Naive thymus-derived CD4-positive, alpha-beta T cell (primary cell): ENCODE measurements at regions not wholly inside any gene's neighbourhood (a gene's known extent, or its start where the extent isn't known, plus 50 kb on each side); places are given as distances from the start of the nearest gene placed in this dataset.

Experiments used
- ATAC-seq: fragments of 150-1000 bp; cut with Tn5 transposase; 2 replicates; pipeline ENCODE4 v1.10.0; 2021; ENCODE audit warnings: mild to moderate bottlenecking, moderate library complexity
- CTCF ChIA-PET: fragments of 350-600 bp; sonication (Branson Sonifier 250); formaldehyde crosslinking; loops from one replicate; lab custom pipeline; 2021; ENCODE audit warnings: antibody characterized with exemption; lab: Charles Lee
- POLR2A ChIA-PET: fragments of 350-600 bp; sonication (Branson Sonifier 250); formaldehyde crosslinking; loops from one replicate; lab custom pipeline; 2021; ENCODE audit warnings: antibody characterized with exemption, inconsistent platforms; lab: Charles Lee
- DNase-seq, 9 donors: peaks; one replicate each; pipeline versions ENCODE4 v3.0.0 to v3.0.0-alpha.2; 2020 to 2022; ENCODE audit warnings: mixed read lengths in 1 of 9
- H3K27ac ChIP-seq: one replicate; pipeline ENCODE4 v1.7.0; 2013; ENCODE audit warnings: mild to moderate bottlenecking, low read depth, low read length, moderate library complexity
- H3K27me3 ChIP-seq, 2 donors: one replicate each; pipeline ENCODE4 v1.7.0; 2013; ENCODE audit warnings: low read length in 2 of 2, mild to moderate bottlenecking in 2 of 2, moderate library complexity in 2 of 2; ENCODE audit not compliant: control insufficient read depth in 2 of 2, insufficient read depth in 2 of 2
- H3K36me3 ChIP-seq, 3 experiments: 1 replicate in 2 of 3; 2 replicates in 1 of 3; pipeline ENCODE4 v1.7.0; 2013; ENCODE audit warnings: low read length in 3 of 3, mild to moderate bottlenecking in 3 of 3, moderate library complexity in 1 of 3; ENCODE audit not compliant: insufficient read depth in 3 of 3, control insufficient read depth in 2 of 3
- H3K4me1 ChIP-seq, 2 donors: one replicate each; pipeline ENCODE4 v1.7.0; 2013; ENCODE audit warnings: low read length in 2 of 2, mild to moderate bottlenecking in 2 of 2, moderate library complexity in 1 of 2; ENCODE audit not compliant: control insufficient read depth in 2 of 2, insufficient read depth in 2 of 2
- H3K4me3 ChIP-seq: 2 replicates; pipeline ENCODE4 v1.7.0; 2013; ENCODE audit warnings: mild to moderate bottlenecking, low read length
- H3K9me3 ChIP-seq, 3 experiments: 1 replicate in 2 of 3; 2 replicates in 1 of 3; pipeline ENCODE4 v1.7.0; 2013; ENCODE audit warnings: low read length in 3 of 3; ENCODE audit not compliant: control insufficient read depth in 2 of 3
- H3K27ac Mint-ChIP-seq, 9 donors: one replicate each; pipeline ENCODE4 v1.8.0; 2020 to 2022; ENCODE audit warnings: mixed read lengths in 9 of 9, mild to moderate bottlenecking in 8 of 9, moderate library complexity in 5 of 9, inconsistent platforms in 2 of 9
- H3K27me3 Mint-ChIP-seq, 5 donors: one replicate each; pipeline ENCODE4 v1.8.0; 2021 to 2022; ENCODE audit warnings: mixed read lengths in 5 of 5, mild to moderate bottlenecking in 1 of 5
- H3K36me3 Mint-ChIP-seq, 5 donors: one replicate each; pipeline ENCODE4 v1.8.0; 2020 to 2022; ENCODE audit warnings: mixed read lengths in 5 of 5, mild to moderate bottlenecking in 3 of 5, inconsistent platforms in 1 of 5
- H3K4me1 Mint-ChIP-seq, 7 donors: one replicate each; pipeline ENCODE4 v1.8.0; 2020 to 2022; ENCODE audit warnings: mixed read lengths in 7 of 7, mild to moderate bottlenecking in 3 of 7, inconsistent platforms in 1 of 7
- H3K4me3 Mint-ChIP-seq, 10 donors: one replicate each; pipeline ENCODE4 v1.8.0; 2020 to 2022; ENCODE audit warnings: mild to moderate bottlenecking in 10 of 10, mixed read lengths in 10 of 10, moderate library complexity in 6 of 10, inconsistent platforms in 2 of 10
- H3K9me3 Mint-ChIP-seq, 11 donors: one replicate each; pipeline ENCODE4 v1.8.0; 2020 to 2022; ENCODE audit warnings: mixed read lengths in 11 of 11, mild to moderate bottlenecking in 4 of 11, inconsistent platforms in 1 of 11, moderate library complexity in 1 of 11
- intact Hi-C, 2 donors: fragments of 100-400 bp; cut with micrococcal nuclease; formaldehyde crosslinking; loops; one replicate each; pipeline ENCODE4 v1.15.1; 2023

GRCh38 chr3:96428097-96428496 lies 386.3 kb upstream of the EPHA6 start:
- Histone ChIP-seq H3K27ac (no peak overlapping the region), H3K9me3 (no peaks in the 10 kb centered on the region), H3K4me3 (no peak overlapping the region), H3K27me3 (no peaks in the 10 kb centered on the region), H3K4me1 (no peaks in the 10 kb centered on the region), H3K36me3 (no peaks in the 10 kb centered on the region)
- no peaks in the 10 kb centered on the region for H3K4me1 Mint-ChIP-seq
- ChIA-PET POLR2A (no interaction called here), CTCF (no interaction called here)
- no peak overlapping the region for H3K4me3 Mint-ChIP-seq
- DNase-seq = no peak
- H3K27me3 Mint-ChIP-seq = no peaks in the 10 kb centered on the region
- H3K27ac Mint-ChIP-seq = no peak overlapping the region
- intact Hi-C loops = no loop called here
- H3K9me3 Mint-ChIP-seq = peaks cover 0 to 10% (median 0%) of the 10 kb centered on the region in 11 donors
- H3K36me3 Mint-ChIP-seq = no peaks in the 10 kb centered on the region
- no peak for ATAC-seq

GRCh38 chr3:96430079-96430478 lies 384.3 kb upstream of the EPHA6 start:
- no peak overlapping the region for H3K4me3 Mint-ChIP-seq
- POLR2A ChIA-PET = no interaction called here
- DNase-seq (no peak), ATAC-seq (no peak)
- CTCF ChIA-PET = no interaction called here
- peaks cover 0 to 6% (median 2%) of the 10 kb centered on the region in 11 donors for H3K9me3 Mint-ChIP-seq
- Histone ChIP-seq H3K27me3 (no peaks in the 10 kb centered on the region), H3K36me3 (no peaks in the 10 kb centered on the region), H3K9me3 (no peaks in the 10 kb centered on the region), H3K27ac (no peak overlapping the region), H3K4me1 (no peaks in the 10 kb centered on the region), H3K4me3 (no peak overlapping the region)
- no peak overlapping the region for H3K27ac Mint-ChIP-seq
- no peaks in the 10 kb centered on the region for H3K4me1 Mint-ChIP-seq
- intact Hi-C loops = no loop called here
- no peaks in the 10 kb centered on the region for H3K36me3 Mint-ChIP-seq
- no peaks in the 10 kb centered on the region for H3K27me3 Mint-ChIP-seq

GRCh38 chr3:96434651-96435050 lies 379.7 kb upstream of the EPHA6 start:
- no peaks in the 10 kb centered on the region for H3K4me1 Mint-ChIP-seq
- ChIA-PET POLR2A (no interaction called here), CTCF (no interaction called here)
- H3K4me3 Mint-ChIP-seq = no peak overlapping the region
- Histone ChIP-seq H3K4me1 (no peaks in the 10 kb centered on the region), H3K27me3 (no peaks in the 10 kb centered on the region), H3K4me3 (no peak overlapping the region), H3K27ac (no peak overlapping the region), H3K36me3 (no peaks in the 10 kb centered on the region), H3K9me3 (no peaks in the 10 kb centered on the region)
- no peaks in the 10 kb centered on the region for H3K27me3 Mint-ChIP-seq
- ATAC-seq (no peak), DNase-seq (no peak)
- H3K27ac Mint-ChIP-seq = no peak overlapping the region
- intact Hi-C loops = no loop called here
- no peaks in the 10 kb centered on the region for H3K36me3 Mint-ChIP-seq
- peaks cover 0 to 14% (median 4%) of the 10 kb centered on the region in 11 donors for H3K9me3 Mint-ChIP-seq

GRCh38 chr3:96449346-96449745 lies 365.0 kb upstream of the EPHA6 start:
- intact Hi-C loops = no loop called here
- H3K9me3 Mint-ChIP-seq = peaks cover 0 to 10% (median 3%) of the 10 kb centered on the region in 11 donors
- CTCF ChIA-PET = no interaction called here
- no peaks in the 10 kb centered on the region for H3K4me1 Mint-ChIP-seq
- no peak overlapping the region for H3K27ac Mint-ChIP-seq
- no peak for ATAC-seq
- POLR2A ChIA-PET = no interaction called here
- no peaks in the 10 kb centered on the region for H3K9me3 ChIP-seq
- H3K27me3 ChIP-seq = no peaks in the 10 kb centered on the region
- no peaks in the 10 kb centered on the region for H3K36me3 ChIP-seq
- H3K27ac ChIP-seq = no peak overlapping the region
- no peak overlapping the region for H3K4me3 Mint-ChIP-seq
- no peak overlapping the region for H3K4me3 ChIP-seq
- H3K36me3 Mint-ChIP-seq = no peaks in the 10 kb centered on the region
- no peaks in the 10 kb centered on the region for H3K4me1 ChIP-seq
- no peaks in the 10 kb centered on the region for H3K27me3 Mint-ChIP-seq
- DNase-seq = no peak

- Mint-ChIP-seq H3K27me3 (no peaks in the 10 kb centered on the region), H3K36me3 (no peaks in the 10 kb centered on the region), H3K27ac (no peak overlapping the region), H3K9me3 (peaks cover 0 to 10% (median 3%) of the 10 kb centered on the region in 11 donors), H3K4me1 (no peaks in the 10 kb centered on the region), H3K4me3 (no peak overlapping the region)
- DNase-seq = no peak
- CTCF ChIA-PET = no interaction called here
- H3K27me3 ChIP-seq = no peaks in the 10 kb centered on the region
- POLR2A ChIA-PET = no interaction called here
- no peak for ATAC-seq
- H3K9me3 ChIP-seq = no peaks in the 10 kb centered on the region
- H3K27ac ChIP-seq = no peak overlapping the region
- no peaks in the 10 kb centered on the region for H3K36me3 ChIP-seq
- no peak overlapping the region for H3K4me3 ChIP-seq
- intact Hi-C loops = no loop called here
- H3K4me1 ChIP-seq = no peaks in the 10 kb centered on the region
Observed at GRCh38 chr3:96449803-96450202, 364.6 kb upstream of the EPHA6 start.

- CTCF ChIA-PET = no interaction called here
- intact Hi-C loops = no loop called here
Observed at GRCh38 chr3:96450699-96451098, 363.7 kb upstream of the EPHA6 start.

GRCh38 chr3:96465521-96465920 lies 348.9 kb upstream of the EPHA6 start:
- POLR2A ChIA-PET = no interaction called here

More at GRCh38 chr3:96450699-96451098, 363.7 kb upstream of the EPHA6 start:
- Histone ChIP-seq H3K4me3 (no peak overlapping the region), H3K27me3 (no peaks in the 10 kb centered on the region), H3K4me1 (no peaks in the 10 kb centered on the region), H3K36me3 (no peaks in the 10 kb centered on the region), H3K27ac (no peak overlapping the region), H3K9me3 (no peaks in the 10 kb centered on the region)
- H3K27ac Mint-ChIP-seq = no peak overlapping the region
- peaks cover 0 to 13% (median 5%) of the 10 kb centered on the region in 11 donors for H3K9me3 Mint-ChIP-seq
- ATAC-seq = no peak
- H3K36me3 Mint-ChIP-seq = no peaks in the 10 kb centered on the region
- no peaks in the 10 kb centered on the region for H3K27me3 Mint-ChIP-seq
- no peaks in the 10 kb centered on the region for H3K4me1 Mint-ChIP-seq
- no peak for DNase-seq
- POLR2A ChIA-PET = no interaction called here
- no peak overlapping the region for H3K4me3 Mint-ChIP-seq

More at GRCh38 chr3:96465521-96465920, 348.9 kb upstream of the EPHA6 start:
- Histone ChIP-seq H3K27ac (no peak overlapping the region), H3K36me3 (no peaks in the 10 kb centered on the region), H3K9me3 (no peaks in the 10 kb centered on the region), H3K4me3 (no peak overlapping the region), H3K27me3 (no peaks in the 10 kb centered on the region), H3K4me1 (no peaks in the 10 kb centered on the region)
- Mint-ChIP-seq H3K27ac (no peak overlapping the region), H3K4me1 (no peaks in the 10 kb centered on the region), H3K4me3 (no peak overlapping the region), H3K27me3 (no peaks in the 10 kb centered on the region), H3K9me3 (peaks cover 0 to 18% (median 0%) of the 10 kb centered on the region in 11 donors), H3K36me3 (no peaks in the 10 kb centered on the region)
- intact Hi-C loops = no loop called here
- no peak for ATAC-seq
- DNase-seq = no peak
- CTCF ChIA-PET = no interaction called here
